HG02884 (cell line): ENCODE measurements at regions not wholly inside any gene's neighbourhood (a gene's known extent, or its start where the extent isn't known, plus 50 kb on each side); places are given as distances from the start of the nearest gene placed in this dataset.

Source experiments
- ATAC-seq: cut with Tn5 transposase; IDR thresholded peaks from one replicate; pipeline ENCODE4 v1.9.1; 2021; ENCODE audit warnings: mild to moderate bottlenecking, moderate library complexity; ENCODE audit not compliant: unreplicated experiment

- no peak for ATAC-seq
These were observed 127.2 kb upstream of the NPY2R start for GRCh38 chr4:155081222-155081621.

GRCh38 chr4:155085843-155086530, 122.4 kb upstream of the NPY2R start:
- no peak for ATAC-seq

GRCh38 chr4:155094201-155094820, 114.1 kb upstream of the NPY2R start:
- ATAC-seq, result no peak

GRCh38 chr4:155099231-155099630, 109.2 kb upstream of the NPY2R start:
- ATAC-seq, result no peak

GRCh38 chr4:155106629-155107028, 101.8 kb upstream of the NPY2R start:
- ATAC-seq, result no peak

- no peak for ATAC-seq
These were observed 101.4 kb upstream of the NPY2R start for GRCh38 chr4:155107059-155107458.

- no peak for ATAC-seq
These were observed 93.6 kb upstream of the NPY2R start for GRCh38 chr4:155114790-155115189.

GRCh38 chr4:155119006-155119405, 89.4 kb upstream of the NPY2R start:
- no peak for ATAC-seq

- ATAC-seq, result no peak
These were observed 87.9 kb upstream of the NPY2R start for GRCh38 chr4:155120536-155120935.

- no peak for ATAC-seq
These were observed 86.1 kb upstream of the NPY2R start for GRCh38 chr4:155122382-155122781.

GRCh38 chr4:155134136-155134535, 74.3 kb upstream of the NPY2R start:
- ATAC-seq, result no peak

- ATAC-seq, result no peak
These were observed 67.5 kb upstream of the NPY2R start for GRCh38 chr4:155140889-155141288.

- ATAC-seq, result no peak
These were observed 64.9 kb upstream of the NPY2R start for GRCh38 chr4:155143512-155143911.
